Activated CD8-positive, alpha-beta memory T cell treated with anti-CD3 and anti-CD28 coated beads for 36 hours (primary cell): ENCODE measurements at regions not wholly inside any gene's neighbourhood (a gene's known extent, or its start where the extent isn't known, plus 50 kb on each side); places are given as distances from the start of the nearest gene placed in this dataset.

Experiments used
- CTCF ChIA-PET: fragments of 350-600 bp; sonication (Branson Sonifier 250); formaldehyde crosslinking; loops from one replicate; lab custom pipeline; 2021; ENCODE audit warnings: antibody characterized with exemption; lab: Charles Lee
- POLR2A ChIA-PET: fragments of 350-600 bp; sonication (Branson Sonifier 250); formaldehyde crosslinking; loops from one replicate; lab custom pipeline; 2021; ENCODE audit warnings: antibody characterized with exemption; lab: Charles Lee

DNA sequence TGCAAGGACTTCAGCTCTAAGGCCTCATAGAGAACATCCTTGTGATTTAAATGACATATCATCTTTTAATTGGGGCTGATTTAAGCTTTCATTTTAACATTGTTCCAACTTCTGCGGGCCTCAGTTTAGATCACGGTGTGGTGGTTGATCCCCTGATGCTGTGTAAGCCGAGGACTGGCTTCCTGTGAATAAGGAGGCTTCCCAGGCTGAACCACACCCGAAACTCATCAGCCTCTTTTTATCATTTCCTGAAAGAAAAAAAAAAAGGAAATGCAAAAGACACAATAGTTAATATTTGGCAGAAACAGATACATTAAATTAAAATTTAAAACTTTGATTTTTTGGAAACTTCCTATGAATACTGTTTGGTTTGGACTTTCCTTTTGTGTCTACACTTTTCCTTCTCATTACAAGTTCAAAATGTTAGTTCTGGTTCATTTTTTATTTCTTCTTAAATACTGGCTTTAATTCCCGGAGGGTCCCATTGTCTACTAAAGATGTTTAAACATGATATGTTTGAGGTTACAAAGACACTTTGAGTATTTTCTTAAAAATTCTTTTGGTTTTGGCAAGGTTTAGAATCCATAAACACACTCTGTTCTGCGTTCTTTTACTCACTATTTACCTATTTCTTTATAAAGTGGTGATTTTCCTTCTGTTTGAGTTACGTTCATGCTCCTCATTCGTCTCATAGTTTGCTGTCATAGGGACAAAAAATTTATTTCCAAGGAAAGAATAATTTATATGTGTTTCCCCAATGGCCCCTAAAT, 230.0 kb upstream of the SULF2 start:
- POLR2A ChIA-PET = no interaction called here
- CTCF ChIA-PET = no interaction called here

- POLR2A ChIA-PET = no interaction called here
Observed at GRCh38 chr20:48012401-48012974, 227.2 kb upstream of the SULF2 start.

DNA sequence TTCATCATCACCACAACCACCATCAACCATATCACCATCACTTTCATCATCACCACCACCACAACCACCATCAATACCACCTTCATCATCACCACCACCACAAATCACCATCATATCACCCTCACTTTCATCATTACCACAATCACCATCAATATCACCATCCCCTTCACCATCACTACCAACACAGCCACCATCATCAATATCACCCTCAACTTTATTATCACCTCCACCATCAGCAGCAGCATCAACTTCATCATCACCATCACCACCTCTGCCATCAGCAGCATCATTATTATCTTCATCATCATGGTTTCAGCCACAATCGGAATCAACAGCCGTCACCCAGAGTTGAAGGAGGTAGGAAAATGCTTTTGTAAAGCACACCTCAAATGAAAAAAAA, 225.7 kb upstream of the SULF2 start:
- ChIA-PET POLR2A (no interaction called here), CTCF (no interaction called here)

More at GRCh38 chr20:48012401-48012974, 227.2 kb upstream of the SULF2 start:
- CTCF ChIA-PET = no interaction called here

GRCh38 chr20:48010623-48011022, 225.3 kb upstream of the SULF2 start:
- ChIA-PET CTCF (no interaction called here), POLR2A (no interaction called here)

GRCh38 chr20:48008850-48009515, 223.7 kb upstream of the SULF2 start:
- POLR2A ChIA-PET = no interaction called here
- CTCF ChIA-PET = no interaction called here

- CTCF ChIA-PET = no interaction called here
- POLR2A ChIA-PET = no interaction called here
Observed at GRCh38 chr20:48007351-48007750, 222.1 kb upstream of the SULF2 start.

DNA sequence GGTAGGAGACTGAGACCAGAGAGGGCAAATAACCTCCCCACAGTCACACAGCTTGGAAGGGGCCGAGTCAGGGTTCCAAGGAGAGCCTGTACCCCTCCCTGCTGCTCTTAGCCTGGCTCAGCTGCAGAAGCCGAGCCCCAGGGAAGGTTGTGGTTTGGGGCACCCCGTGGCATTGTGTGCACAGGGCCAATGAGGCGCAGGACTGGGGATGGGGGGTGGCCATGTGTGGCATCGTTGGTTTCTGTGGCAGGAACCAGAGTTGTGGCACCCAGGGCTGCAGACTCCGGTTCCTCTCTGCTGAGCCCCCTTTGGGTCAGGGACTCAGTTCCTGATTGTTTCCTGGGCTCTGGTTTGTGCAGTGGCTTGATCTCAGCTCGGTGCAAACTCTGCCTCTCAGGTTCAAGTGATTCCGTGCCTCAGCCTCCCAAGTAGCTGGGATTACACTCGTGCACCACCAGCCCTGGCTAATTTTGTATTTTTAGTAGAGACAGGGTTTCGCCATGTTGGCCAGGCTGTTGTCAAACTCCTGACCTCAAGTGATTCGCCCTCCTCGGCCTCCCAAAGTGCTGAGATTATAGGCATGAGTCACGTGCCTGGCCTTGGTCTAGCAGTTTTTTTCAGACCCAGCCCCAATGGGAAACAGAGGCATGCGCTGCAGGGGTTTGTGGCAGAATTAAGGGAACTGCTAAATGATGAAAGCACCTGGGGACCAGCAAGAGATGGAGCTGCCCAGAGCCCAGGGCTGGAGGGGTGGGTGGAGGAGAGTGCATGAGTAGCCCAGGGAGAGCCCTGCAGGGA, 221.0 kb upstream of the SULF2 start:
- ChIA-PET POLR2A (no interaction called here), CTCF (no interaction called here)

DNA sequence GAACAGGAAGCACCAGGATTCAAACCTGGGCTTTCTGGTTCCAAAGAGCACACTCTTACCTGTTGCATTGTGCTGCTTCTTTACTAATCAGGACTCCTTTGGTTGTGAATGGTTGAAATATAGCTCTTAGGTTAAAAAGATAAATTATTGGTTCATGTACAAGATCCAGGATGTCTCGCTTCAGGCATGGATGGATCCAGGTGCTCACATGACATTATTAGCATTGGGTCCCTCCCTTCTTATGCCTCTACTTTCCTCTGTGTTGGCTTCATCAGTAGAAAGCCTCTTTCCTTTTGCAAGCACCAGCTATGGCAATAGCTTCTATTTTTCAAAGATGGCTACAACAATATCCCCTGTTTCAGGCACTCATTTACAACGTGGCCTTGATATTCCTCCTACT, 217.7 kb upstream of the SULF2 start:
- POLR2A ChIA-PET = no interaction called here
- CTCF ChIA-PET = no interaction called here

- POLR2A ChIA-PET = no interaction called here
- CTCF ChIA-PET = no interaction called here
Observed at GRCh38 chr20:48002517-48002970, 217.3 kb upstream of the SULF2 start.

- ChIA-PET POLR2A (no interaction called here), CTCF (no interaction called here)
Observed at GRCh38 chr20:47999166-47999565, 213.9 kb upstream of the SULF2 start.

DNA sequence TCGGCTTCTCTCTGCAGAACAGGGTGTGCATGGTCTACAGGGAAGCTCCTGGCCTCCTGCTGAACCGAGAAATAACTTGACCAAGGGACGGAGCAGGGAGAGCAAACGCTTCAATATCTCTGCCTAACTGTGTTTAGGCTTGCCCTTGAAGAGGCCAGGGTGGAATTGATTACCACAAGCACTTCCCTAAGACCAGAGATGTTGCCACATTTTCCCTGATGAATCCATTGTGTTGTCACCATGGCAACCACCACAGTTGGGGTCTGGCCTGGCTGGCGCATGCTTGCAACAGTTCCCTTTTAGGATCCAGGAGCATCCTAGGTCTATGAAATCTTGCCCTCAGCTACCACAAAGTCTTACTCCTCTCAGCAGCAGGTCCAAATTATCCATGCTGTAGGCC, 213.5 kb upstream of the SULF2 start:
- CTCF ChIA-PET = no interaction called here
- POLR2A ChIA-PET = no interaction called here

- POLR2A ChIA-PET = no interaction called here
- CTCF ChIA-PET = no interaction called here
Observed at GRCh38 chr20:47995661-47996060, 210.4 kb upstream of the SULF2 start.

GRCh38 chr20:47993817-47994216, 208.5 kb upstream of the SULF2 start:
- ChIA-PET POLR2A (no interaction called here), CTCF (no interaction called here)

DNA sequence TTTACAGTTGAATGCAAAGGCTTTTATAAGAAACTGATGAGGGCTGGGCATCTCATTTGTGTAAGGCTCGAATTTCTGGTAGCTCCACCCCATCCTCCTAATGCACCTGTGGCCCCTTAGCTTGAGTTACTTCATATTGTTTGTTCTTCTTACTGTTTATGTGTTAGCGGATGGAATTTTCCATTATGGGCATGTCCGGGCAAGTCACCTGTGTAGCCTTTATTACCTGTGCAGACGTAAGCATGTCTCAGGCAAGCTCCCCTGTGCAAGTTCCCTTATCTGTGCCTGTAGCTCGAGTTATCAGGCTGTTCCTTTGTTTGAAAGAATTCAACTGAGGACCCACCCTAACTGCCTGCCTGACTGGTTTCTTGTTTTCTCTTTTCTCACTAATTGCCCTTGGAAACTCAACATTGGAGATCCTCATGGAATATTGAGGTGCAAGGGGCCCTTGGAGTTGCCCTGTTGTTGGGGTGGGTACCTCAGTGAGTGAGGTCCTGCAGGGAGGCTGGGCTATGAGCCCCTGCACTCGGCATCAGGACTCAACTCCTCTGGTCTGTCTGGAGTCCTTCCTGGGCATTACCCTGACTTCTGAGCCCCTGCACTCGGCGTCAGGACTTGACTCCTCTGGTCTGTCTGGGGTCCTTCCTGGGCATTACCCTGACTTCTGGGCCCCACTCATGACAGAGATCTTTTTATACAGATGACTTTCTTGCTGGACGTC, 207.9 kb upstream of the SULF2 start:
- POLR2A ChIA-PET = no interaction called here
- CTCF ChIA-PET = no interaction called here

DNA sequence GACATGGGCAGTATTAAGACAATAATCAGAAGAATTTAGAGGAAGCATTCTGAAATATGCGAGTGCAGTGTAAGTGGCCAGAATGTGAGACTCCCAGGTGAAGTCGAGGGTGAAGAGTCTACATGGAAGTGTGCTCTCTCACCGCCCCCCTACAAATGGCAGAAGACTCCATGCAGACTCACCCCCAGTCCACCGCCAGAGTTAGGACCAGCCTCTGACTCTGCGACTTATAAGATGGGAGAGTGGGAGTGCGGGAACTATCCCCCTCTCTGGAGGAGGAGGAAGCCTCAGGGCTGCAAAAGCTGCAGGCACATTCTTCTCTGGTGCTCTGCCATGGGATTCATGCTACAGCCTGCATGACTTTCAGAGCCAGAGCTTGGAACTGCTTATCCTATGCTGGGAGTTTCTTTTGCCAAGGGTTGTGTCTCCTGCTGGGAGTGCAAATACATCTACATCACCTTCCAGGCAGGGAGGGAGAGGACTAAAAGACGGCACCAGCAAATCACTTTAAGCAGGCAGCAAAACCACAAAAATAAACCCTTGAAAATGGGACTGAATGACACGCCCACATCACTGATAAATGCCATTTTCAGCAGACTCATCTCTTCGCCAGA, 206.7 kb upstream of the SULF2 start:
- ChIA-PET POLR2A (no interaction called here), CTCF (no interaction called here)

- CTCF ChIA-PET = no interaction called here
- POLR2A ChIA-PET = no interaction called here
Observed at GRCh38 chr20:47990507-47991150, 205.3 kb upstream of the SULF2 start.

DNA sequence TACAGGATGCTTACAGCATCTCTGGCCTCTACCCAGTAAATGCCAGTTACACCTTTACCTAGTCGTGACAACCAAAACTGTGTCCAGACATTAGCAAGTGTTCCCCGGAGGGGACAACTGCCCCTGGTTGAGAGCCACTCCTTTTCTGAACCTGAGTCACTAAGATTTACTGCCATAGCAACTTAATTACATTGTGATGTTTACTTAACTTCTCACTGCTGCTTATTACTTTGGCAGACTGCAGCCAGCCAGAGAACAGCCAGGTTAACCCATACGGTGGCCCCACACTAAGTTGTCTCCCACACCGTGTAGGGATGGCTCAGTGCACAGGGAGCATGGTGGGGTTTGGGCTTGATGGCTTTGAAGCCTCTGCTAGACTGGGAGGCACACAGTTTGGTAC, 204.7 kb upstream of the SULF2 start:
- ChIA-PET POLR2A (no interaction called here), CTCF (no interaction called here)

DNA sequence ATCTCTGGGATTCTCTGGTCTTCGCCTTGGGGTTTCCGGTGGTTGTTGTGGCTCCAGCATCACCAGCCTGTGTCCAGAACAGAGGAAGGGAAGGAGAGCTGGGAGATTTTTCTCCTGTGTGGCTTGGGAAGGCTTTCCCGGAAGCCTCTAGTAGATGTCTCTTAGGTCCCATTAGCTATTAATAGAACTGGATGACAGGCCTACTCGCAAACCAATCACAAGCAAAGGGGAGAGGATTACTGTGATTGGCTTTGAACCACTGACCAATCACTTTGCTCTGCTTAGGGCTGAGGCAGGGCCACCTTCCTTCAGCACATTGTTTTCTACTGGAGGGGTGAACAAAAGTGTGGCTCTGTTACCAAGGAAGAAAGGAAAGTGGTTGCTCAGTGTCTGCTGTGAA, 203.4 kb upstream of the SULF2 start:
- POLR2A ChIA-PET = no interaction called here

More for the DNA sequence above, 203.4 kb upstream of the SULF2 start:
- CTCF ChIA-PET = no interaction called here
